Islet precursor cell (in vitro differentiated cells): ENCODE measurements at regions not wholly inside any gene's neighbourhood (a gene's known extent, or its start where the extent isn't known, plus 50 kb on each side); places are given as distances from the start of the nearest gene placed in this dataset.

Experiments used
- DNase-seq: peaks from one replicate; pipeline ENCODE4 v3.0.0-alpha.2; 2018

DNA sequence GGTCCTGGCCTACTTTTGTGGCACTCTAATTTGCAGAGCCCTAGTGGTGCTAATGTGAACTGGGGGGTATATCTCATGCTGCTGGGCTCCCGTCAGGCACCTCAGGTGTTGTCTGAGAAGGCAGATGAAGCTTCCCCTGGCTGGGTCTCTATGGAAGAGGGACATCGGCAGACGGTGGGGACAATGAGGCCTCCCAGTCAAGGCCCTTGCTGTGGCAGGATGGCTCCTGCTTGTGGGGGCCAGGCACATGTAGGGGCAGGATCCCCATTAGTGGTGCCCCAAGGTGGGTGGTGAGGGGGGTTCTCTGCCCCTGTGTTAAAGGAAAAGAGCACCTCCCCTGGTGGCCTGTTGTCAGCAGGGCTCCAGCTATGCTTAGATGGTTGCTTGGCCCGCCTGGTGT is 192.8 kb upstream of the S1PR3 start:
- no peak for DNase-seq

DNA sequence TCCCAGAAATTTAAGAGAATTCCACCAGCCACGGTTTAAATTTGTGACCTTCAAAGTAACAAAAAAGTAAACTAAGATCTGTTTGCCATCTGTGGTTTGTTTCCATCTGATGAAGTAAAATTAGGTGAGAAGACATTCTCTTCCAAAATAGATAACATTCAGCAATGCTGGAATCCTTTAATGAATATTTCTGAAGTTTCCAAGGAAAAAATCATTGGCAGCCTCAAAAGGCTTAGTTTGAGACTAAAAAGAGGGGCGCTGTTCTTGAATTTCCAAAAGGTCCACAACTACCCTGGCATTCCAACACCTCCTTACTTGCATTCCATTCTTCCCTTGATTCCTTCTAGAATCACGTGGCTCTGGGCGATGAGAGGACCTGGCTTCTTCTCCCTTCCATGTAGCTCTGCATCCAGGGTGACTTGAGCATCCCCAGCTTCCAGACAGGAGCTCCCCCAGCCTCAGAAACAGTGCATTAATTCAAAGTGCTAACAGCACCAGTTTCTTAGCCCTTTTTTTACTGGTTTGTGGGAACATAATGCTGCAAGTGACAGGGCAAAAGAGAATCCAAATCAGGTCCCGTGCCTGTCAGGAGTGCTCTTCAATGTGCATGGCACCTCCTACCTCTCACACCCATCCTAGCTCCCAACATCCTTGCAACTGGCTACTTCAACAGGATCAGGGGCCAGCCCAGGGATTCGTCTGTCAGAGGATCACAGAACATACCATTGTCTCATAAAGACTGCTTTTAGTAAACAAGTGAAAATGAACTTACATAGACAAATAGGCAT is 191.5 kb upstream of the S1PR3 start:
- peak; percentile 56 for DNase-seq

DNA sequence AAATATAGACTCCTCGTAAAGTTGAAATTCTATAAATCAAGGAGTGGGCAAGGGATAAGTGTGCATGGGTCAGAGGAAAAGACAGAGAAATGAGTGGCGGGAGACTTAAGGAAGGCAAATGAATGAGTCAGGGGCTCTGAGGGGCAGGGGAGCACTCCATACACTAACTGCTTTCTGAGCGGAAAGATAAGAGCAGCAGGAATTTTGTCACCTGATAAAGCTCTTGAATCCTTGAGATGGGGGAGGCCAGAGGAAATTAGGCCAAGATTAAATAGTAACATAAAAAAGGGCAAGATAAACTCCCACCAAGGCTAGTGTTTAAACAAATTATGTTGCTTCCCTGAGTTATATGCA is 191.0 kb upstream of the S1PR3 start:
- DNase-seq: no peak

DNA sequence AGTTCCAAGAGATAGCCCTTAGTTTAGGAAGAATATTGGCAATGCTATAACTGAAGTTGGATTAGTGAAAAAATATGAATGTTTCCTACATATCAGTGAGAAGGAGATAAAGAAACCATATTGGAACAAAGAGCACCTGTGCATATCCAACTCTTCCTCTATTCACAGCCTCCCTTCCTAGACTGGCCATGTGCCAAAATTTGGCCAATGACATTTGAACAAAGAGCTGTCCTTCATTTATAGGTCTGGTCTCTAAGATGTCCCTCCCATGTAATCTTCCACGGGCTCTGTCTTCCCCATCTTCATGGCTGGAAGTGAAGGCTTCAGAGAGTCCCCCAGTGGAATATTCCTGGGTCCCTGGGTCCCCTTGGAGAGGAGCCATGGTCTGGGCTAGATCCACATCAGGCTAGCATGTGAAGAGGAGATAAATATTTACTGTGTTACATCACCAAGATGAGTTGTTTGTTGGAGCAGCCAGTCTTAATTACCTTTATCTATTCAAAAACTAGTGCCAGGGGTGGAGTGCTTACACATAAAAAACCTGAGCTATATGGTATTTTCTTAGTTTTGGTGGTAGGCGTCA is 190.0 kb upstream of the S1PR3 start:
- peak; percentile 29 for DNase-seq

DNA sequence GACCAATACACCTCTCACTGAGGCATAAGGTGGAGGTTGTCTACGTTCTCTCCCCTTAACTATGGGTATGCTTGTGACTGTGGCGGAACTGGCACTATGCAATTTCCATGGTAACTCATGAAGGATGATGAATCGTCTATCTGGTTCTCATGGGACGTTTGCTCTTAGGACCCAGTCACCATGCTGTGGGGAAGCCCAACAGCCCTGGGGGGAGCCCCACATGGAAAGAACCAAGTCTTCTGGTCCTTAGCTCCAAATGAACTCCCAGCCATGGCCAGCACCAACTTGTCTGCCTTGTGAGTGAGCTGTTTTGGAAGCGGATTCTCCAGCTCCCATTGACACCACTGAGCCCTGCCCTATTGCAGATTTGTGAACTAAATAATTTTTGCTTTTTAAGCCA is 188.7 kb upstream of the S1PR3 start:
- DNase-seq: peak; percentile 29

DNA sequence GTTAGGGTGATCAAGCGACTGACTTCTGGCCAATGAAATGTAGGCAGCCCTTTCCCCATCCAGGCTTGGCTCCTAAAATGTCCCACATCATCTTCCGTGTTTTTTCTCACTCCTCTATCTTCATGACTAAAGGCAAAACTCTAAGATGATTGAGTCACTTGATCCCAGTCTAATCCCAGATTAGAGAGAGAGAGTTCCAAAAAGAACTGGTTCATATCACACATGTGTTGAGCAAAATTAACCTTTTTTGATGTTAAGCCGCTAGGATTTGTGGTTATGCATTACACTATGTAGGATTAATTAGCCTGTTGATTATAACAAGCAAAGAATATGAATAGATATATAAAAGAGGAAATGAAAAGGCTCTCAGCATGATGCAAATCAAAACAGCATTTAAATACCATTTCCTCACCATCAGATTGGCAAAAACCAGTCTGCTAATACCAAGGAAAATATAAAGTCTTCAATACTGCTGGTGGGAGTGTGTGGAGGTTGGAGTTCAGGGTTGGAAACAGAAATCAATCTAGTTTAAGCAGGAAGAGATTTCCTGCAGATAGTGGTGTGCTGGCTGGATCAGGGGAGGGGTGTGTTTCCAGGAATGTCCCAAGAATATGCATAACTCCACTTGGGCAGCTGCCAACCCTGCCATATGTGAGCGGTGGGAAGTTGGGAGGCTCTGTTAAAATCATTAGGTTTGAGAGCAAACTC is 187.6 kb upstream of the S1PR3 start:
- DNase-seq: peak; percentile 12

DNA sequence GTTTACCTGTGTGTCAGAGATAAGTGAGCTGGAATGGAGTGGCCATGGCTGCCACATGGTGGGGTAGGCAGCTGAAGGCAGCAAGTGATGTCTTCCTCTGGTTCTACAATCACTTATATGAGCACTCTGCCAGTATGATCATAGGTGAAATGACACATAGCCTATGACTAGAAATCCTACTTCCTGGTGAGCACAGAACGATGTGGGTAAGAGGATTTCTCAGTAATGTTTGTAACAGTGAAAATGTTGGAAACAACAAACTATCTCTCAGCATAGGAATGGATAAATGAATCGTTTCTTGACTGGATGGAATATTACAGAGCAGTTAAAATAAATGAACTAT is 187.0 kb upstream of the S1PR3 start:
- DNase-seq: no peak

DNA sequence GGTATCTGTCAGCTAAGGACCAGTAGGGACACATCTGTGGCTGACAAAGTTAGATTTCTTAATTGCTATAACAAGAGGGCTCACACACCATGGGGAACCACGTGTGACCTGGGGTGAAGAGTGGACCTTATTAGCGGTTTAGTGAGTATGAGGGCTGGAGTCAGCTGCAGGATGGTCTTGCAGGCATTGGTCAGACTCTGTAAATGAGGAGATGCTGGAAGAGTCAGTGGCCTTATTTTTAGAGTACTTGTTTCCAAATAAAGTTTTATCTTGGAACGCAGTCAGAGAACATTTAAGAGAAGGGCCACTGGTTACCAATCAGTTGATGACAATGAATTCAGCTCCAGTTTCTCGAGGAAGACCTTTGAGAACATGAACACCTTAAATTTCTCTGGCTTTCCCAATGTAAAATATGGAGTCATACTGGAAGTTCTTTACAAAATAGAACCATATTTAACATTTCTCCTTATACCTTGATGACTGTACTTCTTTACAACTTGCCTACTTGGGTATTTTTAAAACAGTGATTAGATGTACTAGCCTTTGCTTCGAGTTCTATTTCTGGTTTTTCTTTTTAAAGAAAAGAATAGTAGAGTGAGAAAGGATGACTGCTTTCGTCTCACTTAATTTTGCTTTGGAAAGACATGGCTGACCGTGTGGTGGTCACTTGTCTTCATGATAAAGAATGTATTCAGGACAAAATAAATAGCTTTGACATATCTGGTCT is 185.9 kb upstream of the S1PR3 start:
- DNase-seq: peak; percentile 19

DNA sequence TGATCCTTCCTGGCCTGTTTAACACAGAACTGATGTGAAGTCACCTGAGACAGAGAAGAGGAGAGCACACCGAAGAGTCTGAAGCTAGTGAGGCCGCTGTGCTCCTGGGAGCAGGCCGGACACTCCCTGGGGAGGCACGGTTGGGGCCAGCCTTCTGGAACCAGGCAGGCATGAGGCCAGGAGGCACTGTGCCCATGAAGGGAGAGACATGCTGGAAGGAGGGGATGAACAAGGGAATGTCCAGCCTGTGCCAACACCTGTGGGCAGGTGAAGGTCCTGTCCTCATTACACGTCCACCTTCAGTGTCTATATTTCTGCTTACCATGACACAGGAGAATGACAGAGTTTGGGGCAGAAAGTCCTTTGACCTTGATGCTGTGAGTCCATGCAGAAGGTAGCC is 183.8 kb upstream of the S1PR3 start:
- DNase-seq: peak; percentile 22

DNA sequence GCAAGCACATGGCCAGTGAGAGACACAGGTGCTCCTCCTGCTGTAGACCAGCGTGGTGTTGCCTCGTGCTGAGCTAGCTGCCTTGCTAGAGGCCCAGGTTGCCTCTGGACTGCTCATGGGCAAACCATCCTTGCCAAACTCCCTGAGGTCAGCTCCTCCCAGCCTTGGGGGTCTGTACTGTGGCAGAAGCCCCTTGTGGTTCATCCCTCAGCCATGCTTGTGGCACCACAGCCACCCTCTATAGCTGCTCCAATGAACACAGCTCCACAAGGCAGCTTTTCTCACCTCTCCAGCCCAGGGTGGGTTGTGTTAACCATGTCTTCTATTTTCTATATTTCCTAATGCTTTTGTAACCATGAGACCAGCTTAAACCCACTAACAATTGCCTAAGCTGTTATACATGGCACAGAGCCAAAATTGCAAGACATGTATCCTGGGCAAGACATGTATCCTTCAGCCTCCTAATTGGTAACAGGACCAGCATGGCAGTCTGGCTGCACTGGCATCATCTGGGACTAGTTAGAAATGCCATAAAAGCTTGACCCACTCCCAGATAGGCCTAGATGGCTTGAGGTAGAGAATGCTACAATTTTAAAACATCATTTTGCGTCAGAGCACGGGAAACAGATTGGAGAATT is 183.1 kb upstream of the S1PR3 start:
- DNase-seq: peak; percentile 22

DNA sequence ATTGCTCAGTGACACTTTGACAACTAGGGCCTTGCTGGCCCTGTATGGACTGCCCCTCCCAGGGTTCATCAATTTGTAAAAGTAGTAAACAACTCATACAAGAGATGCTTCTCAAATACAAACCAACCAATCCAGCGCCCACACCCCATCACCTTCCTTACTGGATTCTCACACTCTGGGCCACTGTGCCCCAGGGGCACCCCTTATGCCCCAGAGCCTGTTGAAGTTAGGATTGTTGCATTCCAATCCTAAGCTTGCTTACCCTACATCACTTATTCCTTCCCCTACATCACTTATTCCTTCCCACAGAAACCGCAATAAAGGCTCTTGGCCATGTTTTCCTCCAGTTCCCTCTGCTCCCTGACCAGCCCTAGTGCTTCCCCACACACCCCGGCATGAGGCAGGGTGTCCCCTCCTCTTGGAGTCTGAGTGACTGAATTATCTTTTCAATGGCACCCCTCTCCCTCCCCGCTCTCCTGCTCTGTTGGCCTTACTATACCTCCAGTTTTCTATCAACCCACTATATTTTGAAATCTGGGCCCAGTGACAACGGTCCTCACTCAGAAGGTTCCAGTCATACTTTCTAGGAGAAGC is 182.4 kb upstream of the S1PR3 start:
- peak; percentile 44 for DNase-seq

DNA sequence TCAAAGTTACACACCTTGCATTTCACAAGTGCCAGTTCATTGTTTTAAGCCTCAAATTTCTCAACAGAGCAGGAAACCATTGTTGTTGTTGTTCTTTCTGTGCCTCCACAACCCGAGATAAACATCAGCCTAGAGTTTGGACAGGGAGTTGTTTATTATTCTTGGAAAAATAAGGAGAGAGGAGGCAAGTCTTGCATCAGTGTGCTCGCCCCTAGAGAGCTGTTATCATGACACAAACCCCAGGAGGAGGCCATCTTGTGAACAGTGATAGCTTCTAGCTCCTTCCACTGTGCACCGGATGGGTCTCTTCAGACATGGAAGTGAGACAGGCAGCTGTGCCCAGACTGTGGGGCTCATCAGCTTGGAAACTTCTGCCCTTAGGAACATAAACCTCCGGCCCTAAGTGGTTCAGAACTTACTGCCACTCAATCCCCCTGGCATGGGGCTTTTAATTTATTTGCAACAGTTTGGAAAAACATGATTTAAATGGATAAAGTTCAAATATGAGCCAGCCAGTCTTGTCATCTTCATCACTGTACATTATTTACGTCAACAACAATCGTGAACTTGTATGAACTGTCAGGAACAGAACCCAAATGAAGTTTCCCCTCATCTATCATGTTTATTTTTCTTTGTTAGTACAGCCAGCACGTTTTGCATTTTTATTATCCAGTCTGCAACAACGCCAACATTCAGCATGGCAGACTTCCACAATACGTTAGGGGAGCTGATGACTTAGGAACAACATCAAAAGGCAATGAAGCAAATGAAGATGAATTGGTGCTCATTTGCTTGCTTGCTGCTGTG is 181.7 kb upstream of the S1PR3 start:
- DNase-seq: peak; percentile 15

DNA sequence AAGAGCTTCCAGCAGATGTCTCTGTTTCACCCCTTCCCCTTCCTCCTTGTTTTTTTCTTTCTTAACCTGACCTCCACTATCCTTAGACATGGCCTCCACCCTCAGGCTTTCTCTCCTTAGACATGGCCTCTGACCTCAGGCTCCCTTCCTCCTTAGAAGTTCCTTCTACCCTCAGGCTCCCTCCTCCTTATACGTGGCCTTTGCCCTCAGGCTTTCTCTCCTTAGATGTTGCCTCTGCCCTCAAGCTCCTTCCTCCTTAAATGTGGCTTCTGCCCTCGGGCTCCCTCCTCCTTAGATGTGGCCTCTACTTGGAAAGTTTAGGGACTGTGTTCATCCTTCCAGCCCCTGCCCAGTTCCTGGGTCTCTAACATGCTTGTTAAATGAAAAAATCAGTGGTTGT is 180.4 kb upstream of the S1PR3 start:
- peak; percentile 43 for DNase-seq

DNA sequence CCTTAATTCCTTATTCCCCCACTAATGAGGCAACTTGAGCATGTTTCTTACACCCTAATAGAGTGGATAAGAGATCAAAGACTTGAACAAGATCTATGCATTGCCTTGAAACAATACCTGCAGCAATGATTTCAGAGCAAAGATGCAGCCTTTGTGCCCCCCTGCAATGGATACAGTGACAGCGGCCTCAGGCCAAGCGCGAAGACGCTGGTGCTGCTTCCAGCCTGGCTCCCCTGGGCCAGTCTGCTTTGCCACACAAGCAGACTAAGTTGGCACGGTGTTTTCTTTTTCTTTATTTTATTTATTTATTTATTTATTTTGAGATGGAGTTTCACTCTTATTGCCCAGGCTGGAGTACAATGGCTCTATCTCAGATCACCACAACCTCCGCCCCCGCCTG is 179.8 kb upstream of the S1PR3 start:
- peak; percentile 18 for DNase-seq

DNA sequence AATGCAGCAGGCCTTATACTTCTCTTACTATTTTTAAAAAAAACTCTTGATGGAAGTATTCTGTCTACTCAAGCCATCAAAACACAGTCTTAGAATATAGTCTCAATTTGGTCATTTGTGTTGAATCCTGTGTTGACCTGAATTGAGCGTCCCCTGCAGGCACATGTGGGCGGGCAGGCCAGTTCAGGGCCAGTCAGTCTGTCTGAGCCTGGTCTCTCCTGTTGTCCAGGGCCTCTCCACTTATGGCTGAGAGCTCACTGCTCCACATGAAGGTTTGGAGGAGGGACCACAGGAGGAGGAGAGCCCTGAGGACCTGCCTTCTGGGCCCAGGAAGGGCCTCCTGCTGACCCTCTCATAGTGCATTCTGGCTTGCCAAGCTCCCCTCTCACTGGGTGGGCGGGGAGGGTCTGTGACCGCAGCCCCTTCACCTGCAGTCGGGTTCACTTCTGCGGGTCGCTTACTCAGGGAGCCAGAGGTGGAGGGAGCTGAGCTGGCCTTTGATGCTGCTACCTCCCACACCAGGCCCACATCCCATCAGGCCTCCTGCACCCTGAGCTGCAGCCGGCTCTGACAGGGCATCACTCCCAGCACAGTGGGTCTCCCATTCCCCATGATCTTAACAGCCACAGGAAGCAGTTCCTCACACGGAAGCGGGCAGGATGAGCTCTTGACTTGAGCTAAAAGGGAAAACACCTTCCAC is 178.2 kb upstream of the S1PR3 start:
- no peak for DNase-seq

DNA sequence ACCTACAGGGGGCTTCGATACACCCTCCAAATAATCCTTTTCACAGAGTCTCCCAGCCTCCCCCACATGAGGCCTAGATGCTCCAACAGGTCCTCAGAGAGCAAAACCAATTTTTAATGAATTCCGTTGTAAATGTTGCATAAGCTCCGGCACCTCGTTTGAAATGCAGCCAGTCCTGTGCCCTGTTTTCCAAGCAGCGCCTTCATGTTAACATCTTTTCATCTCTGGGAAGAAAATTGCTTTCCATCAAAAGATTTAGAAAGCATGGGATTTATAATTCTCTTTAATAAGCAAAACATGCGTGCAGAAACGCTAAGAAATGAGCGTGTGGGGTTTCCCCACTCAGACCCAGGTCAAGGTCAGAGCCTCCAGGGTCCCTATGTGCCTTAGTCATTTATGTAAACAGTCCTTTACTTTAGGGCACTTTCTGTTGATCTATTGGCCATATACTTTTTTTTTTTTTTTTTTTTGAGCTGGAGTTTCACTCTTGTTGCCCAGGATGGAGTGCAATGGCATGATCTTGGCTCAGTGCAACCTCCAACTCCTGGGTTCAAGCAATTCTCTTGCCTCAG is 177.5 kb upstream of the S1PR3 start:
- no peak for DNase-seq

DNA sequence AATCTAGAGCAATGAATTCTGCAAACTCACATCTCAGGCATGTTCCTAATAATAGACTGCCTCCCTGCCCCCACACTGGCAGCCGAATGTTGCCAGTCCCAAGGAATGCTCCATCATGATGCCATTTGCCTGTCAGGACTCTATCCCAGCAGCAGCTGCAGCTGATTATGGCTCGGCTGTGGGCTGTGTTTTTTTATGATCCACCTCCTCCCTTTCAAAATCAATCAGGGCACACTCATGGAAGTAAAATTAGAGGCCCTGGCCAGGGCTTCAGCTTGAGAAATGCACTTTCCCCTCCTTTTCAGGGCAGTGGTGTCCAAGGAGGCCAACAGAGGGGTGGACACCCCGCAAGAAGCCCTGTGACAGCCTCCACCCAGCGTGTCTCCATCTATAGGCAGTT is 176.7 kb upstream of the S1PR3 start:
- no peak for DNase-seq

DNA sequence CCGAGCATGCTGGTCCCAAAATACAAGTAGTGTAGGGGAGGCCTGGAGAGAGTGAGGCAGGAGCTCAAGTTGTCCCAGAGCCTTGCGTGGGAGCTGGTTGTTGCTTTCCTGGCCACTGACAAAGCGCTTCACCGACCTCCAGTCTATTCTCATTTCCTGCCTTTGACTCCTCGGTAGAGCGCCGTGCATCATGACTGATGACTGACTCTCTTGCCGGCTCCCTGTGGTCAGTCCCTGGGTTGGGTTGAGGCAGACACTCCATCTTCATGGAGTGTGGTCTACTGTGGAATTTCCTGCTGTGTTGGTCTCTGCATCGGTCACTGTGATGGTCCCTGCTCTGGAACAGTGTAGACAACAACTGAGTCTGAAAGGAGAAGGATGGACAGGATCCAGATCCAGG is 175.1 kb upstream of the S1PR3 start:
- DNase-seq: no peak

DNA sequence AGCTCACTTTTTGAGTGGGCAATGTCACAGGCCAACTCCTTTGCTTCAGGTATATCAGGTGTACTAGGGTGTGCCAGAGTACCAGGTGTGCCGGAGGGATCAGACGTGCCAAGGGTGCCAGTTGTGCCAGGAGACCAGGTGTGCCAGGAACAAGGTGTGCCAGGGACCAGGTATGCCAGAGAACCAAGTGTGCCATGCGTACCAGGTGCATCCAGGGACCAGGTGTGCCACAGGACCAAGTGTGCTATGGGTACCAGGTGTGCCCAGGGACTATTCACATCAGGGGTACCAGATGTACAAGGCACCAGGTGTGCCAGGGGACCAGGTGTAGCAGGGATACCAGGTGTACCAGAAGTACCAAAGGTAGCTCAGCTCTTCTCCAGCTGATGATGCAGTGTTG is 174.7 kb upstream of the S1PR3 start:
- DNase-seq: no peak

DNA sequence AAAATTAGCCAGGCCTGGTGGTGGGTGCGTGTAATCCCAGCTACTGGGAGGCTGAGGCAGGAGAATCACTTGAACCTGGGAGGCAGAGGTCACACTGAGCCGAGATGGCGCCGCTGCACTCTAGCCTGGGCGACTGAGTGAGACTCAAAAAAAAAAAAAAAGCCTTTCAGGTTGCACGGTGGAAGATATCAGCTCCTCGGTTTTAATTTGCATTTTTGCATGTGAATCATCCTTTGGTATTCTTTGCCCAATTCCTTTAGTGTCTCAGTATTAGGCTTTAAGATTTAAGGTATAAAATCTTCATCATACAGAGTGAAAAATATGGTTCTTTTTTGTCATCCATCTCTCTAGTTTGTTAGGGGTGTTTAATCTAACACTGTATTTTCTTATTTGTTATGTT is 173.6 kb upstream of the S1PR3 start:
- no peak for DNase-seq
